ENCODE measurements at regions not wholly inside any gene's neighbourhood (a gene's known extent, or its start where the extent isn't known, plus 50 kb on each side); places are given as distances from the start of the nearest gene placed in this dataset.

DNA sequence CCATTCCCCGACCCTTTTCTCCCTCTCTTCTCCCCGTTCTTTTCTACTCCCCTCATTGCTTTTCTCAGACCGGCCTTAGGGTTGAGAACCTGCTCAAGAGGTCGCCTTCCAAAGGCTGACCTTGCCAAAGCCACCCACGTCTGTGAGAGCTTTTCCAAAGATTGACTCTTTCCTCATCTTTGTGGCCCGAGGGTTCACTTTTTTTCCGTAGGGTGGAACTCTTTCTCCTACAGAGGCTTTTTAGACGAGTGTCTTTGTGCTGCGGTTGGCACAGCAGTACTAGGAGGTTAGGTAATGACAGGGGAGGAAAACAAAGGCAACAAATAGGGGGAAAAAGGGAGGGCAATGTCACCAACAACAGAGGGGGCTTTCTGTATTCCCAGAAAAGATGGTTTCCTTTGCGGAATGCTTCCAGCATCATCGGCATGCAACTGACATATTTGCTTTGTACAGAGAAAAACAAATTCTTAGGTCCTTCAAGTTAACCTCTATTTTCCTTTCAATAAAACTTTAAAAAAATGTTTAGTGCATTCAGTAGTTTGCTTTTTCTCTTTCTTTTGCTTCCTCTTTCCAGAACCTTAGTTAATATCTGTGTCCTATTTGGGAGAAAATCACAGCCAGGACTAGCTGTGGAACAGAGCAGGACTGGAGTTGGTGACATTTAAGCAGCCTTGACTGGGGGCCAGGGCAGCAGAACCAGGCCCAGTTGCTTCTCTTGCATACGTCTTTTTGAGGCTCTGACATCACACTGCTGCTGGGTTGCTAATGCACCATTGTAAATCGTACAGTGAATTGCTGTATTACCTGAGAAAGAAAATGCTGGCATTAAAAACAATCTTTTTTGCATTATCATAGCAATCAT is 188.1 kb upstream of the FANCL start:
- TF ChIP-seq ZNF274 (IDR thresholded peaks at IDR 0.05; ENCODE audit: low read depth, low read length) (no peak), YY1 (IDR thresholded peaks at IDR 0.05; ENCODE audit: insufficient read depth, insufficient read length) (no peak), SUZ12 (IDR thresholded peaks at IDR 0.05; ENCODE audit: extremely low read depth, insufficient read depth, insufficient read length) (no peak)
